ENCODE measurements at regions not wholly inside any gene's neighbourhood (a gene's known extent, or its start where the extent isn't known, plus 50 kb on each side); places are given as distances from the start of the nearest gene placed in this dataset.
A peak's percentile ranks its signal among the peaks of the same experiment; 100 is the strongest.

GRCh38 chr13:31929031-31929770 lies 102.4 kb upstream of the FRY start:
- no peak for DNase-seq

- no peak for DNase-seq
These were observed 101.1 kb upstream of the FRY start for GRCh38 chr13:31930490-31930889.

- DNase-seq, result no peak
These were observed 100.6 kb upstream of the FRY start for GRCh38 chr13:31930901-31931522.

GRCh38 chr13:31937436-31937835 lies 94.1 kb upstream of the FRY start:
- DNase-seq, result no peak

GRCh38 chr13:31940076-31940475 lies 91.5 kb upstream of the FRY start:
- no peak for DNase-seq

GRCh38 chr13:31943591-31943990 lies 88.0 kb upstream of the FRY start:
- DNase-seq, result no peak

GRCh38 chr13:31944262-31945160 lies 87.1 kb upstream of the FRY start:
- no peak for DNase-seq

GRCh38 chr13:31945202-31945961 lies 86.2 kb upstream of the FRY start:
- peak; percentile 95 for DNase-seq

GRCh38 chr13:31946091-31946770 lies 85.3 kb upstream of the FRY start:
- DNase-seq, result no peak

GRCh38 chr13:31947105-31947504 lies 84.5 kb upstream of the FRY start:
- DNase-seq, result no peak

GRCh38 chr13:31947506-31947905 lies 84.1 kb upstream of the FRY start:
- DNase-seq, result no peak

GRCh38 chr13:31949486-31949885 lies 82.1 kb upstream of the FRY start:
- no peak for DNase-seq

GRCh38 chr13:31950111-31950815 lies 81.3 kb upstream of the FRY start:
- peak; percentile 51 for DNase-seq

GRCh38 chr13:31951215-31951678 lies 80.3 kb upstream of the FRY start:
- DNase-seq, result peak; percentile 100

- DNase-seq, result no peak
These were observed 78.8 kb upstream of the FRY start for GRCh38 chr13:31952641-31953380.

- DNase-seq, result peak; percentile 20
These were observed 76.5 kb upstream of the FRY start for GRCh38 chr13:31955101-31955500.

- peak; percentile 61 for DNase-seq
These were observed 75.8 kb upstream of the FRY start for GRCh38 chr13:31955741-31956140.

- DNase-seq, result no peak
These were observed 74.5 kb upstream of the FRY start for GRCh38 chr13:31956980-31957644.

GRCh38 chr13:31957772-31958171 lies 73.8 kb upstream of the FRY start:
- DNase-seq, result peak; percentile 40

GRCh38 chr13:31962731-31963370 lies 68.7 kb upstream of the FRY start:
- DNase-seq, result no peak

Measured in inflammatory macrophage treated with lipopolysaccharide for 4 hours (primary cell).